ENCODE measurements at regions not wholly inside any gene's neighbourhood (a gene's known extent, or its start where the extent isn't known, plus 50 kb on each side); places are given as distances from the start of the nearest gene placed in this dataset.

- TF ChIP-seq EZH2 (IDR thresholded peaks at IDR 0.05; ENCODE audit: insufficient read depth, poor library complexity, severe bottlenecking) (no peak), EZH2phosphoT487 (IDR thresholded peaks at IDR 0.05; ENCODE audit: insufficient read depth, low read depth) (no peak)
- in situ Hi-C loops (cut with MboI), result no loop called here
Measured at GRCh38 chr11:116454951-116455350, 317.8 kb downstream of the BUD13 start.

GRCh38 chr11:116454020-116454645 lies 318.7 kb downstream of the BUD13 start:
- Histone ChIP-seq H4K20me1 (ENCODE audit: insufficient read depth) (no peaks in the 10 kb centered on the region), H2AFZ (no peak overlapping the region), H3K9me2 (ENCODE audit: insufficient read depth) (no peaks in the 10 kb centered on the region), H3K4me1 (ENCODE audit: insufficient read depth) (no peaks in the 10 kb centered on the region), H3K9me3 (ENCODE audit: low read depth) (no peaks in the 10 kb centered on the region), H3K27ac (no peak overlapping the region), H3K4me3 (no peak overlapping the region), H3K4me2 (ENCODE audit: unreplicated experiment) (no peak overlapping the region), H3F3A (ENCODE audit: insufficient read depth) (no peaks in the 10 kb centered on the region), H3K27me3 (replicated peaks; ENCODE audit: insufficient read depth) (peaks cover 6% of the 10 kb centered on the region; the same call in 1 of the 2 replicates), H3K9ac (no peak overlapping the region), H3K79me2 (ENCODE audit: insufficient read depth) (no peaks in the 10 kb centered on the region), H3K36me3 (ENCODE audit: low read depth) (no peaks in the 10 kb centered on the region)
- DNase-seq, result peak; percentile 68
- TF ChIP-seq EZH2phosphoT487 (IDR thresholded peaks at IDR 0.05; ENCODE audit: insufficient read depth, low read depth) (no peak), EZH2 (IDR thresholded peaks at IDR 0.05; ENCODE audit: insufficient read depth, poor library complexity, severe bottlenecking) (no peak)
- 21 to 31% methylated on average over 9 of the region's 9 CpGs for WGBS, 2 experiments (ENCODE audit: low coverage in 1 of 2, low lambda C conversion rate in 2 of 2, missing lambda C conversion rate in 2 of 2)
- in situ Hi-C loops (cut with MboI), result no loop called here

More at GRCh38 chr11:116454951-116455350, 317.8 kb downstream of the BUD13 start:
- Histone ChIP-seq H3K36me3 (ENCODE audit: low read depth) (no peaks in the 10 kb centered on the region), H3K9me2 (ENCODE audit: insufficient read depth) (no peaks in the 10 kb centered on the region), H3K4me2 (ENCODE audit: unreplicated experiment) (no peak overlapping the region), H3K27me3 (replicated peaks; ENCODE audit: insufficient read depth) (peaks cover 8% of the 10 kb centered on the region; the same call in 1 of the 2 replicates), H3K4me3 (no peak overlapping the region), H3K79me2 (ENCODE audit: insufficient read depth) (no peaks in the 10 kb centered on the region), H3F3A (ENCODE audit: insufficient read depth) (no peaks in the 10 kb centered on the region), H3K4me1 (ENCODE audit: insufficient read depth) (no peaks in the 10 kb centered on the region), H4K20me1 (ENCODE audit: insufficient read depth) (no peaks in the 10 kb centered on the region), H2AFZ (no peak overlapping the region), H3K9ac (no peak overlapping the region), H3K9me3 (ENCODE audit: low read depth) (no peaks in the 10 kb centered on the region), H3K27ac (no peak overlapping the region)
- no peak for DNase-seq
- WGBS, 2 experiments (ENCODE audit: low coverage in 1 of 2, low lambda C conversion rate in 2 of 2, missing lambda C conversion rate in 2 of 2), result 0 to 4% methylated on average over 1 of the region's 1 CpG

- H3K9me3 ChIP-seq (ENCODE audit: low read depth), result no peaks in the 10 kb centered on the region
- no peak overlapping the region for H3K9ac ChIP-seq
- no peaks in the 10 kb centered on the region for H3F3A ChIP-seq (ENCODE audit: insufficient read depth)
- no peak overlapping the region for H2AFZ ChIP-seq
- no peaks in the 10 kb centered on the region for H3K36me3 ChIP-seq (ENCODE audit: low read depth)
- WGBS, 2 experiments (ENCODE audit: low coverage in 1 of 2, low lambda C conversion rate in 2 of 2, missing lambda C conversion rate in 2 of 2), result 4 to 8% methylated on average over 3 of the region's 3 CpGs
- in situ Hi-C loops (cut with MboI), result no loop called here
- H3K4me2 ChIP-seq (ENCODE audit: unreplicated experiment), result no peak overlapping the region
- no peak overlapping the region for H3K27ac ChIP-seq
- H3K4me3 ChIP-seq, result no peak overlapping the region
- no peak for TF ChIP-seq EZH2 (IDR thresholded peaks at IDR 0.05; ENCODE audit: insufficient read depth, poor library complexity, severe bottlenecking)
- no peak for TF ChIP-seq EZH2phosphoT487 (IDR thresholded peaks at IDR 0.05; ENCODE audit: insufficient read depth, low read depth)
- no peaks in the 10 kb centered on the region; the same call in 1 of the 2 replicates for H3K27me3 ChIP-seq (replicated peaks; ENCODE audit: insufficient read depth)
- H3K4me1 ChIP-seq (ENCODE audit: insufficient read depth), result no peaks in the 10 kb centered on the region
- no peak for DNase-seq
- no peaks in the 10 kb centered on the region for H3K9me2 ChIP-seq (ENCODE audit: insufficient read depth)
- no peaks in the 10 kb centered on the region for H3K79me2 ChIP-seq (ENCODE audit: insufficient read depth)
- H4K20me1 ChIP-seq (ENCODE audit: insufficient read depth), result no peaks in the 10 kb centered on the region
Measured at GRCh38 chr11:116452461-116452860, 320.3 kb downstream of the BUD13 start.

GRCh38 chr11:116449522-116449921 lies 323.3 kb downstream of the BUD13 start:
- H3K79me2 ChIP-seq (ENCODE audit: insufficient read depth), result no peaks in the 10 kb centered on the region
- H3F3A ChIP-seq (ENCODE audit: insufficient read depth), result no peaks in the 10 kb centered on the region
- H4K20me1 ChIP-seq (ENCODE audit: insufficient read depth), result no peaks in the 10 kb centered on the region
- H3K27ac ChIP-seq, result no peak overlapping the region
- no peak overlapping the region for H2AFZ ChIP-seq
- no peaks in the 10 kb centered on the region for H3K4me1 ChIP-seq (ENCODE audit: insufficient read depth)
- DNase-seq, result no peak
- no peak overlapping the region for H3K4me3 ChIP-seq
- no peaks in the 10 kb centered on the region for H3K27me3 ChIP-seq (replicated peaks; ENCODE audit: insufficient read depth)
- H3K9me2 ChIP-seq (ENCODE audit: insufficient read depth), result no peaks in the 10 kb centered on the region
- 15 to 33% methylated on average over 1 of the region's 1 CpG for WGBS, 2 experiments (ENCODE audit: low coverage in 1 of 2, low lambda C conversion rate in 2 of 2, missing lambda C conversion rate in 2 of 2)
- TF ChIP-seq EZH2phosphoT487 (IDR thresholded peaks at IDR 0.05; ENCODE audit: insufficient read depth, low read depth) (no peak), EZH2 (IDR thresholded peaks at IDR 0.05; ENCODE audit: insufficient read depth, poor library complexity, severe bottlenecking) (no peak)
- H3K4me2 ChIP-seq (ENCODE audit: unreplicated experiment), result no peak overlapping the region
- no peak overlapping the region for H3K9ac ChIP-seq
- no peaks in the 10 kb centered on the region for H3K36me3 ChIP-seq (ENCODE audit: low read depth)
- in situ Hi-C loops (cut with MboI), result no loop called here
- H3K9me3 ChIP-seq (ENCODE audit: low read depth), result no peaks in the 10 kb centered on the region

Measured in GM23248 (cell line).